ENCODE measurements at regions not wholly inside any gene's neighbourhood (a gene's known extent, or its start where the extent isn't known, plus 50 kb on each side); places are given as distances from the start of the nearest gene placed in this dataset.

DNA sequence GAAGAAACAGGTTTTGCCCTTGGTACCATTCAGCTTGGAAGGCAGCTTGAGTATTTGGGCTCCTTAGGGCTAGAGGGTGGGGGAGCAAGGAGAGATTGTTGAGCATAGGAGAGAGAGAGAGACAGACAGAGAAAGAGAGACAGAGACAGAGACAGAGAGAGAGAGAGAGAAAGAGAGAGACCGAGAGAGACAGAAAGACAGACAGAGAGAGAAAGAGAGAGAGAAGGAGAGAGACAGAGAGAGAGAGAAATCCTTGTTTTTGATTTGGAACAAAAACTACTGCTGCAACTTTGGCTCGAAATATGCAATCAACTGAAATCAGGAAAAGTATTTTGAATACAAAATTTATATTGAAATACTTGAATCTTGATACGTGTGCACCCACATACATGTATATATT, 85.8 kb upstream of the ZNF536 start:
- no peak for TF ChIP-seq EZH2 (IDR thresholded peaks at IDR 0.05; ENCODE audit: insufficient read depth, low read length)
- TF ChIP-seq, protein P1, sequence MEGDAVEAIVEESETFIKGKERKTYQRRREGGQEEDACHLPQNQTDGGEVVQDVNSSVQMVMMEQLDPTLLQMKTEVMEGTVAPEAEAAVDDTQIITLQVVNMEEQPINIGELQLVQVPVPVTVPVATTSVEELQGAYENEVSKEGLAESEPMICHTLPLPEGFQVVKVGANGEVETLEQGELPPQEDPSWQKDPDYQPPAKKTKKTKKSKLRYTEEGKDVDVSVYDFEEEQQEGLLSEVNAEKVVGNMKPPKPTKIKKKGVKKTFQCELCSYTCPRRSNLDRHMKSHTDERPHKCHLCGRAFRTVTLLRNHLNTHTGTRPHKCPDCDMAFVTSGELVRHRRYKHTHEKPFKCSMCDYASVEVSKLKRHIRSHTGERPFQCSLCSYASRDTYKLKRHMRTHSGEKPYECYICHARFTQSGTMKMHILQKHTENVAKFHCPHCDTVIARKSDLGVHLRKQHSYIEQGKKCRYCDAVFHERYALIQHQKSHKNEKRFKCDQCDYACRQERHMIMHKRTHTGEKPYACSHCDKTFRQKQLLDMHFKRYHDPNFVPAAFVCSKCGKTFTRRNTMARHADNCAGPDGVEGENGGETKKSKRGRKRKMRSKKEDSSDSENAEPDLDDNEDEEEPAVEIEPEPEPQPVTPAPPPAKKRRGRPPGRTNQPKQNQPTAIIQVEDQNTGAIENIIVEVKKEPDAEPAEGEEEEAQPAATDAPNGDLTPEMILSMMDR (IDR thresholded peaks at IDR 0.05; ENCODE audit: insufficient read depth, low read depth, low read length) = no peak
- Histone ChIP-seq H3K79me2 (ENCODE audit: insufficient read depth, low read length) (no peaks in the 10 kb centered on the region), H3K4me2 (ENCODE audit: low read length) (no peak overlapping the region), H3K4me3 (ENCODE audit: insufficient read depth, low read depth, low read length) (no peak overlapping the region), H3K9ac (ENCODE audit: low read length) (no peak overlapping the region), H4K20me1 (ENCODE audit: insufficient read depth, low read length) (no peaks in the 10 kb centered on the region), H3K9me3 (ENCODE audit: insufficient read depth, low read depth, low read length) (no peaks in the 10 kb centered on the region), H3K36me3 (ENCODE audit: insufficient read depth, low read length) (no peaks in the 10 kb centered on the region), H2AFZ (ENCODE audit: low read depth, low read length) (no peak overlapping the region), H3K27me3 (ENCODE audit: insufficient read depth, low read length) (no peaks in the 10 kb centered on the region), H3K27ac (ENCODE audit: low read depth, low read length) (no peak overlapping the region), H3K4me1 (ENCODE audit: insufficient read depth, low read length) (no peaks in the 10 kb centered on the region)
- H3K4me3 Mint-ChIP-seq (ENCODE audit: unreplicated experiment) = no peak overlapping the region
- H3K9me3 Mint-ChIP-seq (ENCODE audit: unreplicated experiment) = peaks cover 2% of the 10 kb centered on the region
- peaks cover 40% of the 10 kb centered on the region for H3K27me3 Mint-ChIP-seq (ENCODE audit: low read depth, unreplicated experiment)
- DNase-seq (ENCODE audit: low read depth) = no peak
- no peaks in the 10 kb centered on the region for H3K36me3 Mint-ChIP-seq (ENCODE audit: low read depth, unreplicated experiment)
- H3K4me1 Mint-ChIP-seq (ENCODE audit: low read depth, unreplicated experiment) = no peaks in the 10 kb centered on the region
- H3K27ac Mint-ChIP-seq (ENCODE audit: unreplicated experiment) = no peak overlapping the region
- no peak for FAIRE-seq

DNA sequence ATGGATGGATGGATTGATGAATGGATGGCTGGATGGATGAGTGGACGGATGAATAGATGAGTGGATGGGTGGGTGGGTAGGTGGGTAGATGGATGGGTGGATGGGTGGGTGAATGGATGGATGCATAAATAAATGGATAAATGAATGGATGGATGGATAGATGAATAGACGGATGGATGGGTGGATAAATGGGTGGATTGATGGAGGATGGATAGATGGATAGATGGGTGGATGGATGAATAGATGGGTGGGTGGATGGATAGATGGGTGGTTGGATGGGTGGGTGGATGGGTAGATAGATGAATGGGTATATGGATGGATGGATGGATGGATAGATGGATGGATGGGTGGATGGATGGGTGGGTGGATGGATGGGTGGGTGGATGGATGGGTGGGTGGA, 84.9 kb upstream of the ZNF536 start:
- no peaks in the 10 kb centered on the region for H3K4me1 Mint-ChIP-seq (ENCODE audit: low read depth, unreplicated experiment)
- H3K4me3 Mint-ChIP-seq (ENCODE audit: unreplicated experiment) = no peak overlapping the region

DNA sequence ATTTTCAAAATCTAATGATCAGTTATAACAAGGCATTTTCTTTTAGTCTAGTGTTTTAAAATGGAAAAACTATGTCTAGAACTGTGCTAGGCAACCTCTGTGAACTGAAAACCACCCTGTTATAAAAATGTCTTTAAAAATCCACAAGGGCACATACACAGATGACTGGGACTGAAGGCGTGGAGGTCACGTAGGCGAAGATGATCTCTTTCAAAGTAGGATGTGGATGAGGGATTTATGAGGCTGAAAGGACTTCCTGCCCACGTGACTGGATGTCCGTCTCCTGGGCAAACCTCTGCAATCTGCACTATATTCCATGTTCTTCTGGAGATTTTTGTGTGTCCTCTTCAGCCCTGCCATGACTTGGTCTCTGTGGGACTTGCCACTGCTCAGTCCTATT, 84.2 kb upstream of the ZNF536 start:
- TF ChIP-seq EZH2 (IDR thresholded peaks at IDR 0.05; ENCODE audit: insufficient read depth, low read length) = no peak
- TF ChIP-seq, protein P1 (IDR thresholded peaks at IDR 0.05; ENCODE audit: insufficient read depth, low read depth, low read length) = no peak
- H3K27me3 Mint-ChIP-seq (ENCODE audit: low read depth, unreplicated experiment) = peaks cover 28% of the 10 kb centered on the region
- no peak overlapping the region for H3K4me2 ChIP-seq (ENCODE audit: low read length)
- DNase-seq (ENCODE audit: low read depth) (no peak), FAIRE-seq (no peak)
- H3K79me2 ChIP-seq (ENCODE audit: insufficient read depth, low read length) = no peaks in the 10 kb centered on the region
- H3K9me3 ChIP-seq (ENCODE audit: insufficient read depth, low read depth, low read length) = no peaks in the 10 kb centered on the region
- peaks cover 2% of the 10 kb centered on the region for H3K9me3 Mint-ChIP-seq (ENCODE audit: unreplicated experiment)
- no peak overlapping the region for H3K4me3 Mint-ChIP-seq (ENCODE audit: unreplicated experiment)
- H4K20me1 ChIP-seq (ENCODE audit: insufficient read depth, low read length) = no peaks in the 10 kb centered on the region
- no peak overlapping the region for H3K27ac ChIP-seq (ENCODE audit: low read depth, low read length)
- no peaks in the 10 kb centered on the region for H3K36me3 ChIP-seq (ENCODE audit: insufficient read depth, low read length)
- no peaks in the 10 kb centered on the region for H3K4me1 Mint-ChIP-seq (ENCODE audit: low read depth, unreplicated experiment)
- H3K9ac ChIP-seq (ENCODE audit: low read length) = no peak overlapping the region
- H3K27ac Mint-ChIP-seq (ENCODE audit: unreplicated experiment) = no peak overlapping the region
- H3K27me3 ChIP-seq (ENCODE audit: insufficient read depth, low read length) = no peaks in the 10 kb centered on the region
- no peaks in the 10 kb centered on the region for H3K4me1 ChIP-seq (ENCODE audit: insufficient read depth, low read length)
- H3K4me3 ChIP-seq (ENCODE audit: insufficient read depth, low read depth, low read length) = no peak overlapping the region
- H3K36me3 Mint-ChIP-seq (ENCODE audit: low read depth, unreplicated experiment) = no peaks in the 10 kb centered on the region
- no peak overlapping the region for H2AFZ ChIP-seq (ENCODE audit: low read depth, low read length)

More for the DNA sequence above, 84.9 kb upstream of the ZNF536 start:
- Histone ChIP-seq H2AFZ (ENCODE audit: low read depth, low read length) (no peak overlapping the region), H3K4me2 (ENCODE audit: low read length) (no peak overlapping the region), H4K20me1 (ENCODE audit: insufficient read depth, low read length) (no peaks in the 10 kb centered on the region), H3K36me3 (ENCODE audit: insufficient read depth, low read length) (no peaks in the 10 kb centered on the region), H3K9me3 (ENCODE audit: insufficient read depth, low read depth, low read length) (no peaks in the 10 kb centered on the region), H3K27me3 (ENCODE audit: insufficient read depth, low read length) (no peaks in the 10 kb centered on the region), H3K9ac (ENCODE audit: low read length) (no peak overlapping the region), H3K27ac (ENCODE audit: low read depth, low read length) (no peak overlapping the region), H3K79me2 (ENCODE audit: insufficient read depth, low read length) (no peaks in the 10 kb centered on the region), H3K4me3 (ENCODE audit: insufficient read depth, low read depth, low read length) (no peak overlapping the region), H3K4me1 (ENCODE audit: insufficient read depth, low read length) (no peaks in the 10 kb centered on the region)
- Mint-ChIP-seq H3K9me3 (ENCODE audit: unreplicated experiment) (peaks cover 2% of the 10 kb centered on the region), H3K27ac (ENCODE audit: unreplicated experiment) (no peak overlapping the region), H3K36me3 (ENCODE audit: low read depth, unreplicated experiment) (no peaks in the 10 kb centered on the region), H3K27me3 (ENCODE audit: low read depth, unreplicated experiment) (peaks cover 34% of the 10 kb centered on the region)
- DNase-seq (ENCODE audit: low read depth) (no peak), FAIRE-seq (no peak)
- no peak for TF ChIP-seq EZH2 (IDR thresholded peaks at IDR 0.05; ENCODE audit: insufficient read depth, low read length)
- TF ChIP-seq, protein P1 (IDR thresholded peaks at IDR 0.05; ENCODE audit: insufficient read depth, low read depth, low read length) = no peak
